ENCODE measurements at regions not wholly inside any gene's neighbourhood (a gene's known extent, or its start where the extent isn't known, plus 50 kb on each side); places are given as distances from the start of the nearest gene placed in this dataset.

DNA sequence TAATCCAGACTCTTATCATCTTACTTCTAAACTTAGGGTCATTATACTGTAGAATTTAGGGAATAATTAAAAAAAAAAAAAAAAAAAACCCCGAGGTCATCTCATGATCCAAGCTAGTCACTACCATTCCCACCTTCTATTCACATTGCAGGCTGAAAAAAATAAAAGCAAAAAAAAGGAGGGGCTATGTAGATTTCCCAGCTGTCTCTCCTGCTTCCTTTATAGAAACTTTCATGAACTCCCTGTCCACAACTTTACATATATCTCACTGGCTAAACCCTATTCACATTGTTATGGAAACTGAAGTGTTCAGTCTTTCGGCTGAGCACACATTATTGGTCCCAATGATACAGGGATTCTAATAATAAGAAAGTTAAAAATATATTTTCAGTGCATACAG lies 156.2 kb upstream of the TP63 start:
- no peak overlapping the region for H3K27ac ChIP-seq (ENCODE audit: low read depth in 2 of 2, low read length in 2 of 2)
- no peaks in the 10 kb centered on the region for H3K9me3 ChIP-seq (ENCODE audit: control insufficient read depth in 2 of 3, insufficient read depth in 1 of 3, low read length in 3 of 3)
- no peak overlapping the region for H3K4me3 ChIP-seq (ENCODE audit: low read length in 3 of 3)
- intact Hi-C loops (cut with DNase I), result no loop called here
- TF ChIP-seq, protein P1, sequence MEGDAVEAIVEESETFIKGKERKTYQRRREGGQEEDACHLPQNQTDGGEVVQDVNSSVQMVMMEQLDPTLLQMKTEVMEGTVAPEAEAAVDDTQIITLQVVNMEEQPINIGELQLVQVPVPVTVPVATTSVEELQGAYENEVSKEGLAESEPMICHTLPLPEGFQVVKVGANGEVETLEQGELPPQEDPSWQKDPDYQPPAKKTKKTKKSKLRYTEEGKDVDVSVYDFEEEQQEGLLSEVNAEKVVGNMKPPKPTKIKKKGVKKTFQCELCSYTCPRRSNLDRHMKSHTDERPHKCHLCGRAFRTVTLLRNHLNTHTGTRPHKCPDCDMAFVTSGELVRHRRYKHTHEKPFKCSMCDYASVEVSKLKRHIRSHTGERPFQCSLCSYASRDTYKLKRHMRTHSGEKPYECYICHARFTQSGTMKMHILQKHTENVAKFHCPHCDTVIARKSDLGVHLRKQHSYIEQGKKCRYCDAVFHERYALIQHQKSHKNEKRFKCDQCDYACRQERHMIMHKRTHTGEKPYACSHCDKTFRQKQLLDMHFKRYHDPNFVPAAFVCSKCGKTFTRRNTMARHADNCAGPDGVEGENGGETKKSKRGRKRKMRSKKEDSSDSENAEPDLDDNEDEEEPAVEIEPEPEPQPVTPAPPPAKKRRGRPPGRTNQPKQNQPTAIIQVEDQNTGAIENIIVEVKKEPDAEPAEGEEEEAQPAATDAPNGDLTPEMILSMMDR (IDR thresholded peaks at IDR 0.05; ENCODE audit: borderline replicate concordance, extremely low read depth, insufficient read depth), result no peak
- no peaks in the 10 kb centered on the region for H3K27me3 ChIP-seq (ENCODE audit: control insufficient read depth, insufficient read depth, low read length)
- FAIRE-seq (no peak), DNase-seq (no peak)
- H3K36me3 ChIP-seq (ENCODE audit: control insufficient read depth in 2 of 3, insufficient read depth in 3 of 3, low read length in 3 of 3), result no peaks in the 10 kb centered on the region
- no peak overlapping the region for H3K9ac ChIP-seq (ENCODE audit: low read length in 3 of 3)
- H3K4me1 ChIP-seq (ENCODE audit: control insufficient read depth in 2 of 3, insufficient read depth in 2 of 3, low read depth in 1 of 3, low read length in 3 of 3), result no peaks in the 10 kb centered on the region

DNA sequence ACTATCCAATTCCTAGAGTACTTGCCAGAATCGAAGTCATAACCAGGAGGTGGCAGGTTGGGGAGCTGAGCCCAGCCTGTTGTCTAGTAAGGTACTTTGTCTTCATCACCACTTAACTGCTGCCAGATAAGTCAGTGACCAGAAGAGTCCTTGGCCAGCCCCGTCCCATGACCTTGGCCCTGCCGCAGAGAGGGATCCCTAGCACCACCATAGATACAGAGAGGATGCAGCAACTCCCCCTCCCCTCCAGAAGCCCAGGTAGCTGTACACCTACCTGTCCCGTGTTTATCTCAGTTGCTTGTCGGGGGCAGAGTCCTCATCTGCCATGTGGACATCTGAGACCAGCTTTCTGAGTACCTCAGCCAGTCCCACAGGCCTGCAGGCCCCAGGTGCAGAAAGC lies 153.6 kb upstream of the TP63 start:
- FAIRE-seq, result no peak
- TF ChIP-seq, protein P1 (IDR thresholded peaks at IDR 0.05; ENCODE audit: borderline replicate concordance, extremely low read depth, insufficient read depth), result no peak
- no peaks in the 10 kb centered on the region for H3K27me3 ChIP-seq (ENCODE audit: control insufficient read depth, insufficient read depth, low read length)
- no peaks in the 10 kb centered on the region for H3K36me3 ChIP-seq (ENCODE audit: control insufficient read depth in 2 of 3, insufficient read depth in 3 of 3, low read length in 3 of 3)
- intact Hi-C loops (cut with DNase I), result no loop called here
- H3K4me1 ChIP-seq (ENCODE audit: control insufficient read depth in 2 of 3, insufficient read depth in 2 of 3, low read depth in 1 of 3, low read length in 3 of 3), result no peaks in the 10 kb centered on the region
- no peak overlapping the region for H3K4me3 ChIP-seq (ENCODE audit: low read length in 3 of 3)
- no peaks in the 10 kb centered on the region for H3K9me3 ChIP-seq (ENCODE audit: control insufficient read depth in 2 of 3, insufficient read depth in 1 of 3, low read length in 3 of 3)
- no peak overlapping the region for H3K27ac ChIP-seq (ENCODE audit: low read depth in 2 of 2, low read length in 2 of 2)
- no peak overlapping the region for H3K9ac ChIP-seq (ENCODE audit: low read length in 3 of 3)
- DNase-seq, result no peak

DNA sequence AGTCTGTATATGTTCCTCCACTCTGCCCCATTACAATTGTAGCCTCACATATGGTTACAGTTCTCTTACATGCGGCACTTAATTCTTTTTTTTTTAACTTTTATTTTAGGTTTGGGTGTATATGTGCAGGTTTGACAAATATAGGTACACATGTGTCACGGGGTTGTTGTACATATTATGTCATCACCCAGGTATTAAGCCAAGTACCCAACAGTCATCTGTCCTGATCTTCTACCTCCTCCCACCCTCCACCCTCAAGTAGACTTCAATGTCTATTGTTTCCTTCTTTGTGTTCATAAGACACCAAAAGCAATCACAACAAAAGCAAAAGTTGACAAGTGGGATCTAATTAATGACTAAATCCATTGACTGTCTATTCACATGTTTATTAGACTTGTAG lies 144.6 kb upstream of the TP63 start:
- TF ChIP-seq, protein P1 (IDR thresholded peaks at IDR 0.05; ENCODE audit: borderline replicate concordance, extremely low read depth, insufficient read depth), result no peak
- H3K36me3 ChIP-seq (ENCODE audit: control insufficient read depth in 2 of 3, insufficient read depth in 3 of 3, low read length in 3 of 3), result no peaks in the 10 kb centered on the region
- no peak overlapping the region for H3K9ac ChIP-seq (ENCODE audit: low read length in 3 of 3)
- H3K27ac ChIP-seq (ENCODE audit: low read depth in 2 of 2, low read length in 2 of 2), result no peak overlapping the region
- FAIRE-seq (no peak), DNase-seq (no peak)
- H3K4me1 ChIP-seq (ENCODE audit: control insufficient read depth in 2 of 3, insufficient read depth in 2 of 3, low read depth in 1 of 3, low read length in 3 of 3), result no peaks in the 10 kb centered on the region
- intact Hi-C loops (cut with DNase I), result no loop called here
- no peaks in the 10 kb centered on the region for H3K9me3 ChIP-seq (ENCODE audit: control insufficient read depth in 2 of 3, insufficient read depth in 1 of 3, low read length in 3 of 3)
- H3K4me3 ChIP-seq (ENCODE audit: low read length in 3 of 3), result no peak overlapping the region
- no peaks in the 10 kb centered on the region for H3K27me3 ChIP-seq (ENCODE audit: control insufficient read depth, insufficient read depth, low read length)

DNA sequence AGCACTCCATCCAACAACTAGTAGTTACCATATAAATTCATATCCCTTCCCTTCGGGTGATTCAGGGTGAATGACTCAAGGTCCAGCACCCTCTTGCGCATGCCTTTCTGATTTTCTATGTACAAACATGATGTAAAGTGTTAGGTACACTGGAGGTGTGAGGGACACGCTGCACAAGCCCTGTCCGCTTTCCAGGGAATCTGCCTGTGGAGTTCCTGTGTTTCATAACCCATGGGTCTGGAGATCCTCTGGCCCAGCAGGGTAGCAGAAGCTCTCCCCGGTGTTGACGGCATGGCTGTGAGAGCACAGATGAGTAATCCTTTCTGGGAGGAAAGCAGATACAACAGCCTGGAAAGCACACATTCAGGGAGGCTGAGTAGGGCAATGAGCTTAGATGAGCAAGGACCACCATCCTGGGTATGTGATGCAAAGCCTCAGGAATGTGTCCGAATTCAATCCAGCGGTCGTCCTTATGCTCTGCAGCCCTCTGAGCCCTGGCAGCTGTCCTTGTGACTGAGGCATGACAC lies 142.9 kb upstream of the TP63 start:
- no peak for FAIRE-seq
- H3K9ac ChIP-seq (ENCODE audit: low read length in 3 of 3), result no peak overlapping the region
- intact Hi-C loops (cut with DNase I), result no loop called here

More for the DNA sequence above, 142.9 kb upstream of the TP63 start:
- Histone ChIP-seq H3K4me3 (ENCODE audit: low read length in 3 of 3) (no peak overlapping the region), H3K4me1 (ENCODE audit: control insufficient read depth in 2 of 3, insufficient read depth in 2 of 3, low read depth in 1 of 3, low read length in 3 of 3) (no peaks in the 10 kb centered on the region), H3K27ac (ENCODE audit: low read depth in 2 of 2, low read length in 2 of 2) (no peak overlapping the region), H3K36me3 (ENCODE audit: control insufficient read depth in 2 of 3, insufficient read depth in 3 of 3, low read length in 3 of 3) (no peaks in the 10 kb centered on the region), H3K27me3 (ENCODE audit: control insufficient read depth, insufficient read depth, low read length) (no peaks in the 10 kb centered on the region), H3K9me3 (ENCODE audit: control insufficient read depth in 2 of 3, insufficient read depth in 1 of 3, low read length in 3 of 3) (no peaks in the 10 kb centered on the region)
- DNase-seq, result no peak
- TF ChIP-seq, protein P1 (IDR thresholded peaks at IDR 0.05; ENCODE audit: borderline replicate concordance, extremely low read depth, insufficient read depth), result no peak

Data from kidney (tissue), 13 donors.